HEK293T (cell line): ENCODE measurements at regions not wholly inside any gene's neighbourhood (a gene's known extent, or its start where the extent isn't known, plus 50 kb on each side); places are given as distances from the start of the nearest gene placed in this dataset.

Experiments used
- CTCF ChIA-PET: fragments of 350-600 bp; formaldehyde crosslinking; extraction: SDS; loops from one replicate; lab custom pipeline; 2021; ENCODE audit warnings: antibody characterized with exemption, inconsistent platforms; lab: Yijun Ruan, JAX
- POLR2A ChIA-PET: fragments of 350-600 bp; formaldehyde crosslinking; extraction: SDS; loops from one replicate; lab custom pipeline; 2020; ENCODE audit warnings: antibody characterized with exemption, inconsistent platforms; lab: Yijun Ruan, JAX
- DNase-seq: peaks from one replicate; pipeline ENCODE4 v3.0.0; 2012; ENCODE audit warnings: mixed read lengths; ENCODE audit errors: extremely low spot score
- ARNT ChIP-seq: fragments of 450-650 bp; IDR thresholded peaks from 2 replicates; pipeline ENCODE4 v1.6.1; 2017; ENCODE audit warnings: mild to moderate bottlenecking
- BHLHE40 ChIP-seq: fragments of 450-650 bp; IDR thresholded peaks from 2 replicates; pipeline ENCODE4 v1.6.1; 2016; ENCODE audit warnings: mild to moderate bottlenecking, moderate library complexity, borderline replicate concordance
- CTBP1 ChIP-seq: fragments of 450-650 bp; IDR thresholded peaks from 2 replicates; pipeline ENCODE4 v1.6.1; 2016; ENCODE audit warnings: borderline replicate concordance
- ELF4 ChIP-seq: fragments of 450-650 bp; IDR thresholded peaks from 2 replicates; pipeline ENCODE4 v1.6.1; 2017; ENCODE audit warnings: antibody characterized with exemption
- FOXA1 ChIP-seq: fragments of 450-650 bp; IDR thresholded peaks from 2 replicates; pipeline ENCODE4 v1.6.1; 2016; ENCODE audit warnings: mild to moderate bottlenecking
- FOXK2 ChIP-seq: fragments of 450-650 bp; IDR thresholded peaks from 2 replicates; pipeline ENCODE4 v1.6.1; 2016; ENCODE audit warnings: mild to moderate bottlenecking
- FOXM1 ChIP-seq: fragments of 450-650 bp; IDR thresholded peaks from 2 replicates; pipeline ENCODE4 v1.6.1; 2017; ENCODE audit warnings: mild to moderate bottlenecking, borderline replicate concordance
- HDGF ChIP-seq: fragments of 450-650 bp; IDR thresholded peaks from 2 replicates; pipeline ENCODE4 v1.6.1; 2017; ENCODE audit warnings: antibody characterized with exemption, borderline replicate concordance
- L3MBTL2 ChIP-seq: fragments of 450-650 bp; conservative IDR thresholded peaks from 2 replicates; pipeline ENCODE4 v1.6.1; 2016; ENCODE audit warnings: mild to moderate bottlenecking
- LEF1 ChIP-seq: fragments of 450-650 bp; IDR thresholded peaks from 2 replicates; pipeline ENCODE4 v1.6.1; 2017; ENCODE audit warnings: mild to moderate bottlenecking, borderline replicate concordance
- NFRKB ChIP-seq: fragments of 450-650 bp; IDR thresholded peaks from 2 replicates; pipeline ENCODE4 v1.6.1; 2016; ENCODE audit warnings: mild to moderate bottlenecking, moderate library complexity
- SP1 ChIP-seq: fragments of 450-650 bp; IDR thresholded peaks from 2 replicates; pipeline ENCODE4 v1.6.1; 2017
- SUZ12 ChIP-seq: fragments of 450-650 bp; IDR thresholded peaks from 2 replicates; pipeline ENCODE4 v1.6.1; 2016; ENCODE audit warnings: mild to moderate bottlenecking
- TARDBP ChIP-seq: fragments of 450-650 bp; IDR thresholded peaks from 2 replicates; pipeline ENCODE4 v1.6.1; 2016
- ZNF384 ChIP-seq: fragments of 450-650 bp; IDR thresholded peaks from 2 replicates; pipeline ENCODE4 v1.6.1; 2016
- TF ChIP-seq, protein P1 (sequence below): fragments of 450-650 bp; IDR thresholded peaks from 2 replicates; pipeline ENCODE4 v1.6.1; 2016

DNA sequence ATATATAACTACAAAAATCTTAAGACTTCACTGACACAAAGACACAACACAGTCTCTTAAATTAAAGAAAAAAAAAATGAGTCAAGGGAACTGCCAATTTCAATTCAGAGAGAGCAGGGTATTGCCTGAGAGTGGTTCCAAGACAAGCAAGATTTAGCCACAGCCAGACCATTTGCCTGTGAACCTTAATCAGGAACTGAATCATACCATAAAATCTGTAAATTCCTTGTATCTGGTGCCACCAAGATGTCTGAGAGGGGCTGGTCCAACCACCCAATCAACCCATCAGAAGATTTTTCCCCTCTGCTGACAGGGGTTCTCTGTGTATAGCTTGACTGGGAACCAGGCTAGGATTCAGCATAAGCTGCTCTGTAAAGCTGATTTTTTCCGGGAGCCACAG, 159.2 kb downstream of the CPEB2 start:
- TF ChIP-seq HDGF (no peak), SUZ12 (no peak), FOXK2 (no peak), CTBP1 (no peak), ELF4 (no peak), SP1 (no peak), BHLHE40 (no peak), L3MBTL2 (no peak), LEF1 (no peak), ARNT (no peak), TARDBP (no peak), ZNF384 (no peak), FOXA1 (no peak), NFRKB (no peak), FOXM1 (no peak)
- TF ChIP-seq, protein P1, sequence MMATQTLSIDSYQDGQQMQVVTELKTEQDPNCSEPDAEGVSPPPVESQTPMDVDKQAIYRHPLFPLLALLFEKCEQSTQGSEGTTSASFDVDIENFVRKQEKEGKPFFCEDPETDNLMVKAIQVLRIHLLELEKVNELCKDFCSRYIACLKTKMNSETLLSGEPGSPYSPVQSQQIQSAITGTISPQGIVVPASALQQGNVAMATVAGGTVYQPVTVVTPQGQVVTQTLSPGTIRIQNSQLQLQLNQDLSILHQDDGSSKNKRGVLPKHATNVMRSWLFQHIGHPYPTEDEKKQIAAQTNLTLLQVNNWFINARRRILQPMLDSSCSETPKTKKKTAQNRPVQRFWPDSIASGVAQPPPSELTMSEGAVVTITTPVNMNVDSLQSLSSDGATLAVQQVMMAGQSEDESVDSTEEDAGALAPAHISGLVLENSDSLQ: no peak
- DNase-seq: no peak
- POLR2A ChIA-PET: no interaction called here
- CTCF ChIA-PET: no interaction called here

DNA sequence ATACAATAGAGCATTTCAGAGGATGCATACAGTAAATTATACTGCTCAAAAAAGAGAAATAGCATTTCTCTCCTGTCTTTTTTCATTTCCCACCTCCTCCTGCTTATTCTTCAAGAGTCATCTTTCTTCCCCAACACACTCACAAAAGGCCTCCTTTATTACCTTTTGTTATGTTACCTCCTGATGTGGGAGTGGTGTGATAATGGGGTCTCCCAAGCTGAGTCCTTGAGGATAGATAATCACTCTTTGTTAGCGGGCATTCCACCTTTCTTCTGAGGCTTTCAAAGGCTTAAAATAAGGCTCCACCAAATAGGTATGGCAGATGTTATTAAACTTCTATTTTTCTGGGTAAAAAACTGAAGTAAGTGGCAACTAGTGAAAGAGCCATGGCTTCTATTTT, 159.8 kb downstream of the CPEB2 start:
- CTCF ChIA-PET: no interaction called here
- TF ChIP-seq BHLHE40 (no peak), SP1 (no peak), LEF1 (no peak), NFRKB (no peak), FOXM1 (no peak), ARNT (no peak), L3MBTL2 (no peak), FOXK2 (no peak), CTBP1 (no peak), SUZ12 (no peak)

DNA sequence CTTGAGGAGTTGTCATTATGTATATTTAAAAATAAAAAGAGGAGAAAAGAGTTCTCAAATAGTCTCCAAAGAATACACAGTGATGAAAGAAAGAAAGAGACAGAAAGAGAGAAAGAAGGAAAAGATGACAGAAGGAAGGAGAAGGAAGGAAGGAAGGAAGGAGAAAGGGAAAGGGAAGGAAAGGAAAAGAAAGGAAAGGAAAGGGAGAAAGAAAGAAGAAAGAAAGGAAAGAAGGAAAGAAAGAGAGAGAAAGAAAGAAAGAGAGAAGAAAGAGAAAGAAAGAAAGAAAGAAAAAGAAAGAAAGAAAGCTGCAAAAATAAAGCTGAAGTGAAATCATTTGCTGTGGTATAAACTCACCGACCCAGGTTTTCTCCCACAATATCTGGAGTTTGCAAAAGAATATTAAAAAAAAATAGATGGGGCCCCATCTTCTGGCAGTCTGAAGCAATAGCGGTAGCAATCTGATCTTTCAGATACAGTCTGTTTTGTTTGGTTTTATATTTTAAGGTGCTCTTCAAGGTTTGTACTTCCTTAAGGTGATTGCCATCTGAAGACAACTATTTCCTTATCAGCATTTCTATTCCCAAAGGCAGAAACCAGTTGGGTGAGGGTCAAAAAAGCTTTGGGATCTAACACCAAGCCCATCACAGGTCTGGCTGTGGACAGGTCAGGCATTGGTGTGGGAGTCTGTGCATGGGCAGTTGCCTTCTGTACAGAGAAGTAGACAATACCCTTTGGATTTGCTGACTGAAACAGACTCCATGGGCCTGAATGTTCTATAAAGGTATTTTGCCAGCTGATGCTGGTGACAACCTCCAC, 160.4 kb downstream of the CPEB2 start:
- ChIA-PET POLR2A (no interaction called here), CTCF (no interaction called here)
- no peak for DNase-seq
- TF ChIP-seq SUZ12: no peak
- no peak for TF ChIP-seq FOXK2
- no peak for TF ChIP-seq ELF4
- no peak for TF ChIP-seq FOXA1
- no peak for TF ChIP-seq ZNF384
- TF ChIP-seq LEF1: no peak
- no peak for TF ChIP-seq SP1
- no peak for TF ChIP-seq HDGF
- no peak for TF ChIP-seq BHLHE40
- no peak for TF ChIP-seq FOXM1
- TF ChIP-seq NFRKB: no peak
- TF ChIP-seq L3MBTL2: no peak
- no peak for TF ChIP-seq ARNT
- no peak for TF ChIP-seq CTBP1
- TF ChIP-seq, protein P1: no peak
- TF ChIP-seq TARDBP: no peak

More for the DNA sequence above, 159.8 kb downstream of the CPEB2 start:
- POLR2A ChIA-PET: no interaction called here
- DNase-seq: no peak

DNA sequence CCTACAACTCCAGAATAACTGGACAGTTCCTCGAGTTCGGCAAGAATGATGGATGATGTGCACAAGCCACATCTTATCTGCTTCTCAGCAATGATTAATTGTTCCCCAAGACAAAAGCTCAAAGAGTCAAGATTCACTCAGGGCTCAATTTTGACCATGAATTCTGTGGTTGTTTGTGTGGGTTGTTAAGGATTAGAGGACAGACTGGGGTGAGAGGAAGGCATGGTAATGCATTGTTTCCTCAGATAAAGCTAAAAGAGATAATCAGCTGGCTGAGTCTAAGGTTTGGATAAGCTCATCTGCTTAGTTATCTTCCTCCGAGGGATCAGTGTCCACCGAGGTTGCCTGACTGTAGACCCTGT, 161.0 kb downstream of the CPEB2 start:
- DNase-seq: no peak
- TF ChIP-seq SP1 (no peak), FOXK2 (no peak), HDGF (no peak), TARDBP (no peak), ELF4 (no peak), CTBP1 (no peak), SUZ12 (no peak), LEF1 (no peak), FOXM1 (no peak), L3MBTL2 (no peak), BHLHE40 (no peak), FOXA1 (no peak)
- TF ChIP-seq, protein P1: no peak
- ChIA-PET CTCF (interaction anchor here (0.6 kb wide), 1 partner anchor 1507 kb away, joined by 3 read pairs; no protein-coding TSS in a partner anchor), POLR2A (no interaction called here)

DNA sequence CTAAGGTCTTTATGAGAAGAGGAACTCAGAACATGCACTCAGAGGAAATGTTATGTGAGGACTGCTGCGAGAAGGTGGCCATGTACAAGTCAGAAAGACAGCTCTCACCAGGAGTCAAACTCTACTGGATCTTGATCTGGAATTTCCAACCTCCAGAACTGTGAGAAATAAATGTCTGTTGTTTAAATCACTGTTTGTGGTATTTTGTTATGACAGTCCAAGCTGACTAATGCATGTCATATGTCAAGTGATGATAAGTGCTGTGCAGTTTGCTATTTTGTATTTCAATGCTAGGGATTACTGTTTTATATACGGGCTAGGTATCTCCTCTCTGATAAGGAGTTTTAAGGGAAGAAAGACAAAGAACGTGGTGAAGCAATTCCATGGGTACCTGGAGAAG, 162.3 kb downstream of the CPEB2 start:
- DNase-seq: no peak
- POLR2A ChIA-PET: no interaction called here
- TF ChIP-seq HDGF (no peak), ZNF384 (no peak), ARNT (no peak), L3MBTL2 (no peak), SUZ12 (no peak), SP1 (no peak), FOXA1 (no peak), FOXK2 (no peak), FOXM1 (no peak), TARDBP (no peak), ELF4 (no peak), LEF1 (no peak), CTBP1 (no peak), NFRKB (no peak), BHLHE40 (no peak)
- TF ChIP-seq, protein P1: no peak
- CTCF ChIA-PET: no interaction called here
